Testis (tissue), 2 donors: ENCODE measurements at regions not wholly inside any gene's neighbourhood (a gene's known extent, or its start where the extent isn't known, plus 50 kb on each side); places are given as distances from the start of the nearest gene placed in this dataset.

Experiments
- DNase-seq: peaks from one replicate; pipeline ENCODE4 v3.0.0-alpha.2; 2019
- H3K27ac ChIP-seq, 2 donors: fragments of 200-600 bp; sonication (generic); one replicate each; pipeline ENCODE4 v1.5.1; 2019
- H3K27me3 ChIP-seq: fragments of 200-600 bp; sonication (generic); one replicate; pipeline ENCODE4 v1.5.1; 2019
- H3K36me3 ChIP-seq: fragments of 200-600 bp; sonication (generic); one replicate; pipeline ENCODE4 v1.5.1; 2017; ENCODE audit warnings: low read depth; ENCODE audit errors: missing control alignments
- H3K4me1 ChIP-seq: fragments of 200-600 bp; sonication (generic); one replicate; pipeline ENCODE4 v1.5.1; 2019
- H3K4me3 ChIP-seq, 2 donors: fragments of 200-600 bp; sonication (generic); one replicate each; pipeline ENCODE4 v1.5.1; 2017 to 2019
- H3K9me3 ChIP-seq: fragments of 200-600 bp; sonication (generic); one replicate; pipeline ENCODE4 v1.5.1; 2017
- CTCF ChIP-seq, 3 experiments: fragments of 450-650 bp in 2 of 3; fragments of 200-600 bp in 1 of 3; sonication (generic) in 1 of 3; IDR thresholded peaks; one replicate each; pipeline ENCODE4 v1.5.1; 2016 to 2019; ENCODE audit warnings: antibody characterized with exemption in 3 of 3, mild to moderate bottlenecking in 2 of 3, moderate library complexity in 1 of 3
- POLR2A ChIP-seq: fragments of 450-650 bp; IDR thresholded peaks from one replicate; pipeline ENCODE4 v1.6.1; 2017; ENCODE audit warnings: antibody characterized with exemption, mild to moderate bottlenecking, moderate library complexity
- WGBS, 2 donors: methylation state at CpG; one replicate each; pipeline ENCODE4 v1.1.5; 2018; 5-methylcytosine and 5-hydroxymethylcytosine counted together
- intact Hi-C: fragments of 100-400 bp; cut with DNase I; formaldehyde crosslinking; loops from one replicate; pipeline ENCODE4 v1.15.1; 2023; ENCODE audit warnings: low total_unique reads

- H3K4me1 ChIP-seq = no peaks in the 10 kb centered on the region
- H3K36me3 ChIP-seq = no peaks in the 10 kb centered on the region
- H3K4me3 ChIP-seq = no peak overlapping the region
- WGBS, 2 donors = 60 to 62% methylated on average over 7 of the region's 7 CpGs
- H3K27ac ChIP-seq = no peak overlapping the region
- H3K27me3 ChIP-seq = no peaks in the 10 kb centered on the region
- no peak for TF ChIP-seq CTCF (IDR thresholded peaks at IDR 0.05)
- no peak for TF ChIP-seq POLR2A
- intact Hi-C loops = no loop called here
- no peaks in the 10 kb centered on the region for H3K9me3 ChIP-seq
- no peak for DNase-seq
These were observed 514.7 kb downstream of the MAT2B start for GRCh38 chr5:164020116-164020515.

GRCh38 chr5:164027738-164028137 is 522.3 kb downstream of the MAT2B start:
- H3K4me1 ChIP-seq = no peaks in the 10 kb centered on the region
- H3K9me3 ChIP-seq = no peaks in the 10 kb centered on the region
- no peak overlapping the region for H3K27ac ChIP-seq
- H3K36me3 ChIP-seq = no peaks in the 10 kb centered on the region
- H3K4me3 ChIP-seq = no peak overlapping the region
- H3K27me3 ChIP-seq = no peaks in the 10 kb centered on the region
- WGBS, 2 donors = 76 to 80% methylated on average over 2 of the region's 2 CpGs
- DNase-seq = no peak
- intact Hi-C loops = no loop called here
- no peak for TF ChIP-seq POLR2A
- no peak for TF ChIP-seq CTCF (IDR thresholded peaks at IDR 0.05)

GRCh38 chr5:164038128-164038783 is 532.8 kb downstream of the MAT2B start:
- DNase-seq = no peak
- 93 to 94% methylated on average over 3 of the region's 3 CpGs for WGBS, 2 donors
- no peaks in the 10 kb centered on the region for H3K27me3 ChIP-seq

GRCh38 chr5:164041105-164041504 is 535.7 kb downstream of the MAT2B start:
- no peaks in the 10 kb centered on the region for H3K36me3 ChIP-seq
- no peak overlapping the region for H3K4me3 ChIP-seq
- no peak for DNase-seq
- no peaks in the 10 kb centered on the region for H3K4me1 ChIP-seq
- no peaks in the 10 kb centered on the region for H3K27me3 ChIP-seq
- no peak for TF ChIP-seq CTCF (IDR thresholded peaks at IDR 0.05)
- TF ChIP-seq POLR2A = no peak
- no peaks in the 10 kb centered on the region for H3K9me3 ChIP-seq
- intact Hi-C loops = no loop called here
- 91 to 100% methylated on average over 1 of the region's 1 CpG for WGBS, 2 donors
- no peak overlapping the region for H3K27ac ChIP-seq

More at GRCh38 chr5:164038128-164038783, 532.8 kb downstream of the MAT2B start:
- intact Hi-C loops = no loop called here
- Histone ChIP-seq H3K36me3 (no peaks in the 10 kb centered on the region), H3K4me3 (no peak overlapping the region), H3K27ac (no peak overlapping the region), H3K9me3 (no peaks in the 10 kb centered on the region), H3K4me1 (no peaks in the 10 kb centered on the region)
- no peak for TF ChIP-seq CTCF (IDR thresholded peaks at IDR 0.05)
- no peak for TF ChIP-seq POLR2A

GRCh38 chr5:164048359-164048926 is 543.0 kb downstream of the MAT2B start:
- Histone ChIP-seq H3K36me3 (no peaks in the 10 kb centered on the region), H3K4me1 (no peaks in the 10 kb centered on the region), H3K4me3 (no peak overlapping the region), H3K27me3 (no peaks in the 10 kb centered on the region), H3K27ac (no peak overlapping the region), H3K9me3 (no peaks in the 10 kb centered on the region)
- 52 to 55% methylated on average over 2 of the region's 2 CpGs for WGBS, 2 donors
- intact Hi-C loops = no loop called here
- no peak for DNase-seq
- TF ChIP-seq CTCF (IDR thresholded peaks at IDR 0.05) (no peak), POLR2A (no peak)
